GM12878 (cell line): ENCODE measurements at regions not wholly inside any gene's neighbourhood (a gene's known extent, or its start where the extent isn't known, plus 50 kb on each side); places are given as distances from the start of the nearest gene placed in this dataset.

Experiments
- BMI1 ChIP-seq: fragments of 450-650 bp; IDR thresholded peaks from 2 replicates; pipeline ENCODE4 v1.6.1; 2016; ENCODE audit warnings: mild to moderate bottlenecking, moderate library complexity, borderline replicate concordance
- CTCF ChIP-seq, 3 experiments: IDR thresholded peaks in 2 of 3; conservative IDR thresholded peaks in 1 of 3; 2 replicates each; pipeline ENCODE4 v1.5.1; 2011; ENCODE audit warnings: low read depth in 3 of 3, low read length in 3 of 3, mild to moderate bottlenecking in 3 of 3, control low read depth in 2 of 3, moderate library complexity in 2 of 3, inconsistent platforms in 1 of 3, mixed read lengths in 1 of 3; ENCODE audit not compliant: control insufficient read depth in 2 of 3, insufficient read depth in 1 of 3; ENCODE audit errors: extremely low read depth in 1 of 3
- MXI1 ChIP-seq: fragments of 150-350 bp; IDR thresholded peaks from 2 replicates; pipeline ENCODE4 v1.6.1; 2011; ENCODE audit warnings: low read depth, mild to moderate bottlenecking, inconsistent platforms, low read length, improper control_type of control experiment
- RCOR1 ChIP-seq: conservative IDR thresholded peaks from 2 replicates; pipeline ENCODE4 v1.6.1; 2012; ENCODE audit warnings: low read depth, low read length, improper control_type of control experiment
- REST ChIP-seq: IDR thresholded peaks from 2 replicates; pipeline ENCODE4 v1.6.1; 2012; ENCODE audit warnings: mild to moderate bottlenecking, low read depth, low read length
- SUZ12 ChIP-seq: fragments of 200-600 bp; sonication (generic); IDR thresholded peaks from one replicate; pipeline ENCODE4 v1.6.1; 2018; ENCODE audit warnings: antibody characterized with exemption, mild to moderate bottlenecking; ENCODE audit not compliant: unreplicated experiment
- YY1 ChIP-seq: IDR thresholded peaks from 2 replicates; pipeline ENCODE4 v1.6.1; 2011; ENCODE audit warnings: low read depth, mild to moderate bottlenecking, low read length
- ZNF384 ChIP-seq: IDR thresholded peaks from 2 replicates; pipeline ENCODE4 v1.6.1; 2012; ENCODE audit warnings: low read depth, mild to moderate bottlenecking, low read length, improper control_type of control experiment, borderline replicate concordance
- TF ChIP-seq, protein P1 (sequence below): fragments of 450-650 bp; IDR thresholded peaks from 2 replicates; pipeline ENCODE4 v1.6.1; 2018; ENCODE audit warnings: mild to moderate bottlenecking, low read depth, moderate library complexity; ENCODE audit not compliant: partially characterized antibody

DNA sequence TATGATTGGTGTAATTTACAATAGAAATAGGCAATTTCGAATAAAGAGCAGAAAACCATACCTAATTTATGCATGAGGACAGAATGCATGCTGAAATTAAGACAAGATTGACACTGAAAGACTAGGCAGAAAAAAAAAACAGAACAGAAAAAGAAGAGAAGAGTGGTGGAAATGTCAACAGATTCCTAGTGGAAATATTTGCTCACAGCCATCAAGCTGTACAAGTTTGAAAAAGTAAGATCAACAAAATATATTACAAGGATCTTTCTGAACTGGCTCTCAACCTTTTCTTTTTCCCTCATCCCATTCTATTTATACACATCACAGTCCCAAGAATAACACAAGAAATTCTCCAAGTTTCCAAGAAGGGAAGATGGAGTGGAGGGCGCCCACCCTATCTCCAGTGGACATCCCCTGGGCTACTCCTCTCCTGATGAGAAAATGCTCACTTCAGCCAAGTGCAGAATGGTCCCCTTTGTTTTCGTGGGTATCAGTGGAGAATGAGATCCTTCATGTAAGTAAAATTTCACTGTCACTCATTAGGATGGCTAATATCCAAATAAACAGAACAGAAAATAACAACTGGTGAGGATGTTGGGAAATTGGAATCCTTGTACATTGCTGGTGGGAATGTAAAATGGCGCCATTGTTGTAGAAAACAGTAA, 51.0 kb upstream of the ZNF532 start:
- TF ChIP-seq SUZ12 (no peak), REST (no peak), MXI1 (no peak), CTCF (IDR thresholded peaks at IDR 0.05 in 2 of 3, conservative IDR thresholded peaks at IDR 0.05 in 1 of 3; ENCODE audit: control insufficient read depth in 2 of 3, extremely low read depth in 1 of 3, insufficient read depth in 1 of 3, low read depth in 3 of 3, low read length in 3 of 3) (no peak), YY1 (no peak), ZNF384 (no peak), BMI1 (no peak), RCOR1 (no peak)
- TF ChIP-seq, protein P1, sequence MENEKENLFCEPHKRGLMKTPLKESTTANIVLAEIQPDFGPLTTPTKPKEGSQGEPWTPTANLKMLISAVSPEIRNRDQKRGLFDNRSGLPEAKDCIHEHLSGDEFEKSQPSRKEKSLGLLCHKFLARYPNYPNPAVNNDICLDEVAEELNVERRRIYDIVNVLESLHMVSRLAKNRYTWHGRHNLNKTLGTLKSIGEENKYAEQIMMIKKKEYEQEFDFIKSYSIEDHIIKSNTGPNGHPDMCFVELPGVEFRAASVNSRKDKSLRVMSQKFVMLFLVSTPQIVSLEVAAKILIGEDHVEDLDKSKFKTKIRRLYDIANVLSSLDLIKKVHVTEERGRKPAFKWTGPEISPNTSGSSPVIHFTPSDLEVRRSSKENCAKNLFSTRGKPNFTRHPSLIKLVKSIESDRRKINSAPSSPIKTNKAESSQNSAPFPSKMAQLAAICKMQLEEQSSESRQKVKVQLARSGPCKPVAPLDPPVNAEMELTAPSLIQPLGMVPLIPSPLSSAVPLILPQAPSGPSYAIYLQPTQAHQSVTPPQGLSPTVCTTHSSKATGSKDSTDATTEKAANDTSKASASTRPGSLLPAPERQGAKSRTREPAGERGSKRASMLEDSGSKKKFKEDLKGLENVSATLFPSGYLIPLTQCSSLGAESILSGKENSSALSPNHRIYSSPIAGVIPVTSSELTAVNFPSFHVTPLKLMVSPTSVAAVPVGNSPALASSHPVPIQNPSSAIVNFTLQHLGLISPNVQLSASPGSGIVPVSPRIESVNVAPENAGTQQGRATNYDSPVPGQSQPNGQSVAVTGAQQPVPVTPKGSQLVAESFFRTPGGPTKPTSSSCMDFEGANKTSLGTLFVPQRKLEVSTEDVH: no peak
